ENCODE measurements at regions not wholly inside any gene's neighbourhood (a gene's known extent, or its start where the extent isn't known, plus 50 kb on each side); places are given as distances from the start of the nearest gene placed in this dataset.

DNA sequence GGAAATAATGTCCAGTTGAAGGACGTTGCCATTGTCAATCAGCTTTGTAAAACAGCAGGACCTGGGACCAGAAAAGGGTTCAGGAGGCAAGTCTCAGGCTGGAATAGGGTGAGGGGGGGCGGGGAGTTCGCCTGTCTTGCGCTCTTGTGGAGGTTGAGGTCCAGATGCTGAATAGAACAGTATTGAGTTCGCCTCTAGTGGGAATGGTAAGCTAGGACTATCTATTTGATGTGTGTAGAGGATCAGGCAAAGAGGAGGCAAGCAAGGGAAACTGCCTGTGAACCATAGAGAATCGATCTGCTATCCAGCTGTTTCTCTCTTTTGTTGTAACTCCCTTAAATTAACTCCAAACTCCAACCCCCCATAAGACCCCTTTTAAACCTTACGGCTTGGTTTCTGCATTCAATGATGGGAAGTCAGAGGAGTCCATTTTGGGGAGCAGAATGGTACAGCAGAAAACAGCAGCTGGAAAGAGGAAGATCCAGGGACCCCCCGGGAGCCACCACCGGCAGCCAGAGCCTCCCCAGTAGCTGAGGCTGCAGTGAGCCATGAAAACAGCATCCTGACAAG is 133.7 kb downstream of the SLC28A3 start (continued):
- TF ChIP-seq, protein P1, sequence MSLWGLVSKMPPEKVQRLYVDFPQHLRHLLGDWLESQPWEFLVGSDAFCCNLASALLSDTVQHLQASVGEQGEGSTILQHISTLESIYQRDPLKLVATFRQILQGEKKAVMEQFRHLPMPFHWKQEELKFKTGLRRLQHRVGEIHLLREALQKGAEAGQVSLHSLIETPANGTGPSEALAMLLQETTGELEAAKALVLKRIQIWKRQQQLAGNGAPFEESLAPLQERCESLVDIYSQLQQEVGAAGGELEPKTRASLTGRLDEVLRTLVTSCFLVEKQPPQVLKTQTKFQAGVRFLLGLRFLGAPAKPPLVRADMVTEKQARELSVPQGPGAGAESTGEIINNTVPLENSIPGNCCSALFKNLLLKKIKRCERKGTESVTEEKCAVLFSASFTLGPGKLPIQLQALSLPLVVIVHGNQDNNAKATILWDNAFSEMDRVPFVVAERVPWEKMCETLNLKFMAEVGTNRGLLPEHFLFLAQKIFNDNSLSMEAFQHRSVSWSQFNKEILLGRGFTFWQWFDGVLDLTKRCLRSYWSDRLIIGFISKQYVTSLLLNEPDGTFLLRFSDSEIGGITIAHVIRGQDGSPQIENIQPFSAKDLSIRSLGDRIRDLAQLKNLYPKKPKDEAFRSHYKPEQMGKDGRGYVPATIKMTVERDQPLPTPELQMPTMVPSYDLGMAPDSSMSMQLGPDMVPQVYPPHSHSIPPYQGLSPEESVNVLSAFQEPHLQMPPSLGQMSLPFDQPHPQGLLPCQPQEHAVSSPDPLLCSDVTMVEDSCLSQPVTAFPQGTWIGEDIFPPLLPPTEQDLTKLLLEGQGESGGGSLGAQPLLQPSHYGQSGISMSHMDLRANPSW (CRISPR knock-in tag; conservative IDR thresholded peaks at IDR 0.05; ENCODE audit: low read depth) = no peak
- TF ChIP-seq ZSCAN18 (CRISPR knock-in tag; IDR thresholded peaks at IDR 0.05) (no peak), NR3C1 (CRISPR knock-in tag; conservative IDR thresholded peaks at IDR 0.05; ENCODE audit: low read depth) (no peak), JUN (CRISPR knock-in tag; IDR thresholded peaks at IDR 0.05) (no peak), SMAD3 (CRISPR knock-in tag; IDR thresholded peaks at IDR 0.05; ENCODE audit: borderline replicate concordance) (no peak), ZNF425 (CRISPR knock-in tag; conservative IDR thresholded peaks at IDR 0.05) (no peak), USF2 (CRISPR knock-in tag; IDR thresholded peaks at IDR 0.05) (no peak), ESRRA (CRISPR knock-in tag; IDR thresholded peaks at IDR 0.05; ENCODE audit: borderline replicate concordance) (no peak), TCF7 (CRISPR knock-in tag; IDR thresholded peaks at IDR 0.05; ENCODE audit: low read depth) (no peak)

DNA sequence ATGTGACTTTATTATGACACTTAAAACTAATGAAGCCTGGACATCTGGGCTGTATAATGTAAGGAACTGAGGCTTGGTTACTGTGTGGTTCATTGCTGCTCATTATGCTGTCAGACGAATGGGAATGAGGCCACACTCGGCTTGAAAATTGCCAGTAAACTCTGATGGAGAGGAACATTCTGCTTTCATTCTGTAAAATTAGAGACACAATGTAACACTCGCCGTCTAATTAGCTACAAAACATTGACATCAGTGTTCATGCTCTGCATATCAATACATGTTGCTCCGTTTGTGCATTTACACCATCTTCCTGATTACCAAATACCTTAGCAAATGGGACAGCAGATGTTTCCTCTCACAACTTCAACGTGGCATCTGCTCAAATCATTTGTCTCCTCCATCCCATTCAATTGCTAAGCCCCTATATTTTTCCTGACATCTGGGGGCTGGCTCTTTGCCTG is 133.0 kb downstream of the SLC28A3 start:
- DNase-seq (ENCODE audit: low spot score) (no peak), ATAC-seq (no peak)
- ChIA-PET CTCF (interaction anchor here (1.3 kb wide), 1 partner anchor 34 kb away, joined by 5 read pairs; no protein-coding TSS in a partner anchor), POLR2A (no interaction called here)
- Mint-ChIP-seq H3K27ac (no peak overlapping the region), H3K27me3 (ENCODE audit: low read depth) (no peaks in the 10 kb centered on the region), H3K36me3 (no peaks in the 10 kb centered on the region), H3K9me3 (no peaks in the 10 kb centered on the region), H3K4me3 (no peak overlapping the region), H3K4me1 (peaks cover 3% of the 10 kb centered on the region)
- TF ChIP-seq ESRRA (CRISPR knock-in tag; IDR thresholded peaks at IDR 0.05; ENCODE audit: borderline replicate concordance) = no peak
- no peak for TF ChIP-seq MAX (CRISPR knock-in tag; IDR thresholded peaks at IDR 0.05)
- TF ChIP-seq PRRX2 (CRISPR knock-in tag; IDR thresholded peaks at IDR 0.05) = no peak
- TF ChIP-seq, protein P2, sequence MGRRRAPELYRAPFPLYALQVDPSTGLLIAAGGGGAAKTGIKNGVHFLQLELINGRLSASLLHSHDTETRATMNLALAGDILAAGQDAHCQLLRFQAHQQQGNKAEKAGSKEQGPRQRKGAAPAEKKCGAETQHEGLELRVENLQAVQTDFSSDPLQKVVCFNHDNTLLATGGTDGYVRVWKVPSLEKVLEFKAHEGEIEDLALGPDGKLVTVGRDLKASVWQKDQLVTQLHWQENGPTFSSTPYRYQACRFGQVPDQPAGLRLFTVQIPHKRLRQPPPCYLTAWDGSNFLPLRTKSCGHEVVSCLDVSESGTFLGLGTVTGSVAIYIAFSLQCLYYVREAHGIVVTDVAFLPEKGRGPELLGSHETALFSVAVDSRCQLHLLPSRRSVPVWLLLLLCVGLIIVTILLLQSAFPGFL (CRISPR knock-in tag; IDR thresholded peaks at IDR 0.05; ENCODE audit: borderline replicate concordance) = no peak
- TF ChIP-seq, protein P3, sequence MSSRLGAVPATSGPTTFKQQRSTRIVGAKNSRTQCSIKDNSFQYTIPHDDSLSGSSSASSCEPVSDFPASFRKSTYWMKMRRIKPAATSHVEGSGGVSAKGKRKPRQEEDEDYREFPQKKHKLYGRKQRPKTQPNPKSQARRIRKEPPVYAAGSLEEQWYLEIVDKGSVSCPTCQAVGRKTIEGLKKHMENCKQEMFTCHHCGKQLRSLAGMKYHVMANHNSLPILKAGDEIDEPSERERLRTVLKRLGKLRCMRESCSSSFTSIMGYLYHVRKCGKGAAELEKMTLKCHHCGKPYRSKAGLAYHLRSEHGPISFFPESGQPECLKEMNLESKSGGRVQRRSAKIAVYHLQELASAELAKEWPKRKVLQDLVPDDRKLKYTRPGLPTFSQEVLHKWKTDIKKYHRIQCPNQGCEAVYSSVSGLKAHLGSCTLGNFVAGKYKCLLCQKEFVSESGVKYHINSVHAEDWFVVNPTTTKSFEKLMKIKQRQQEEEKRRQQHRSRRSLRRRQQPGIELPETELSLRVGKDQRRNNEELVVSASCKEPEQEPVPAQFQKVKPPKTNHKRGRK (CRISPR knock-in tag; IDR thresholded peaks at IDR 0.05; ENCODE audit: borderline replicate concordance) = no peak
- TF ChIP-seq, protein P4, sequence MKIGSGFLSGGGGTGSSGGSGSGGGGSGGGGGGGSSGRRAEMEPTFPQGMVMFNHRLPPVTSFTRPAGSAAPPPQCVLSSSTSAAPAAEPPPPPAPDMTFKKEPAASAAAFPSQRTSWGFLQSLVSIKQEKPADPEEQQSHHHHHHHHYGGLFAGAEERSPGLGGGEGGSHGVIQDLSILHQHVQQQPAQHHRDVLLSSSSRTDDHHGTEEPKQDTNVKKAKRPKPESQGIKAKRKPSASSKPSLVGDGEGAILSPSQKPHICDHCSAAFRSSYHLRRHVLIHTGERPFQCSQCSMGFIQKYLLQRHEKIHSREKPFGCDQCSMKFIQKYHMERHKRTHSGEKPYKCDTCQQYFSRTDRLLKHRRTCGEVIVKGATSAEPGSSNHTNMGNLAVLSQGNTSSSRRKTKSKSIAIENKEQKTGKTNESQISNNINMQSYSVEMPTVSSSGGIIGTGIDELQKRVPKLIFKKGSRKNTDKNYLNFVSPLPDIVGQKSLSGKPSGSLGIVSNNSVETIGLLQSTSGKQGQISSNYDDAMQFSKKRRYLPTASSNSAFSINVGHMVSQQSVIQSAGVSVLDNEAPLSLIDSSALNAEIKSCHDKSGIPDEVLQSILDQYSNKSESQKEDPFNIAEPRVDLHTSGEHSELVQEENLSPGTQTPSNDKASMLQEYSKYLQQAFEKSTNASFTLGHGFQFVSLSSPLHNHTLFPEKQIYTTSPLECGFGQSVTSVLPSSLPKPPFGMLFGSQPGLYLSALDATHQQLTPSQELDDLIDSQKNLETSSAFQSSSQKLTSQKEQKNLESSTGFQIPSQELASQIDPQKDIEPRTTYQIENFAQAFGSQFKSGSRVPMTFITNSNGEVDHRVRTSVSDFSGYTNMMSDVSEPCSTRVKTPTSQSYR (CRISPR knock-in tag; IDR thresholded peaks at IDR 0.05) = no peak
- no peak for TF ChIP-seq TEAD1 (CRISPR knock-in tag; IDR thresholded peaks at IDR 0.05)
- TF ChIP-seq ATF1 (CRISPR knock-in tag; IDR thresholded peaks at IDR 0.05) = no peak
- TF ChIP-seq, protein P5, sequence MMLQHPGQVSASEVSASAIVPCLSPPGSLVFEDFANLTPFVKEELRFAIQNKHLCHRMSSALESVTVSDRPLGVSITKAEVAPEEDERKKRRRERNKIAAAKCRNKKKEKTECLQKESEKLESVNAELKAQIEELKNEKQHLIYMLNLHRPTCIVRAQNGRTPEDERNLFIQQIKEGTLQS (CRISPR knock-in tag; conservative IDR thresholded peaks at IDR 0.05) = no peak
